ENCODE measurements at regions not wholly inside any gene's neighbourhood (a gene's known extent, or its start where the extent isn't known, plus 50 kb on each side); places are given as distances from the start of the nearest gene placed in this dataset.
"Not testable (repeated sequence)": the region's sequence is repeated elsewhere in the genome, so short reads cannot be mapped to it uniquely, and the experiment has no call there.

- H3K4me3 Mint-ChIP-seq (ENCODE audit: unreplicated experiment); H3K27ac Mint-ChIP-seq (ENCODE audit: unreplicated experiment); DNase-seq (ENCODE audit: low spot score); H3K4me1 Mint-ChIP-seq (ENCODE audit: unreplicated experiment); H3K9me3 Mint-ChIP-seq (ENCODE audit: unreplicated experiment); H3K36me3 Mint-ChIP-seq (ENCODE audit: low read depth, unreplicated experiment); H3K27me3 Mint-ChIP-seq (ENCODE audit: unreplicated experiment): not testable (repeated sequence)
Measured at GRCh38 chr11:94235772-94236171, 68.6 kb upstream of the IZUMO1R start.

- H3K9me3 Mint-ChIP-seq (ENCODE audit: unreplicated experiment); DNase-seq (ENCODE audit: low spot score); H3K36me3 Mint-ChIP-seq (ENCODE audit: low read depth, unreplicated experiment); H3K4me3 Mint-ChIP-seq (ENCODE audit: unreplicated experiment); H3K4me1 Mint-ChIP-seq (ENCODE audit: unreplicated experiment); H3K27me3 Mint-ChIP-seq (ENCODE audit: unreplicated experiment); H3K27ac Mint-ChIP-seq (ENCODE audit: unreplicated experiment): not testable (repeated sequence)
Measured at GRCh38 chr11:94236416-94236815, 68.0 kb upstream of the IZUMO1R start.

- H3K4me1 Mint-ChIP-seq (ENCODE audit: unreplicated experiment); H3K27ac Mint-ChIP-seq (ENCODE audit: unreplicated experiment); H3K4me3 Mint-ChIP-seq (ENCODE audit: unreplicated experiment); H3K9me3 Mint-ChIP-seq (ENCODE audit: unreplicated experiment); H3K27me3 Mint-ChIP-seq (ENCODE audit: unreplicated experiment); H3K36me3 Mint-ChIP-seq (ENCODE audit: low read depth, unreplicated experiment): not testable (repeated sequence)
- peak; percentile 14 for DNase-seq (ENCODE audit: low spot score)
Measured at GRCh38 chr11:94237447-94238153, 66.8 kb upstream of the IZUMO1R start.

- not testable (repeated sequence) for H3K27me3 Mint-ChIP-seq (ENCODE audit: unreplicated experiment); H3K9me3 Mint-ChIP-seq (ENCODE audit: unreplicated experiment); H3K36me3 Mint-ChIP-seq (ENCODE audit: low read depth, unreplicated experiment); H3K27ac Mint-ChIP-seq (ENCODE audit: unreplicated experiment); H3K4me3 Mint-ChIP-seq (ENCODE audit: unreplicated experiment); H3K4me1 Mint-ChIP-seq (ENCODE audit: unreplicated experiment)
- DNase-seq (ENCODE audit: low spot score), result peak; percentile 4
Measured at GRCh38 chr11:94238154-94238735, 66.1 kb upstream of the IZUMO1R start.

- DNase-seq (ENCODE audit: low spot score); H3K4me3 Mint-ChIP-seq (ENCODE audit: unreplicated experiment); H3K27me3 Mint-ChIP-seq (ENCODE audit: unreplicated experiment); H3K27ac Mint-ChIP-seq (ENCODE audit: unreplicated experiment); H3K36me3 Mint-ChIP-seq (ENCODE audit: low read depth, unreplicated experiment); H3K4me1 Mint-ChIP-seq (ENCODE audit: unreplicated experiment); H3K9me3 Mint-ChIP-seq (ENCODE audit: unreplicated experiment): not testable (repeated sequence)
Measured at GRCh38 chr11:94238774-94239173, 65.6 kb upstream of the IZUMO1R start.

GRCh38 chr11:94241896-94242295 is 62.5 kb upstream of the IZUMO1R start:
- Mint-ChIP-seq H3K4me1 (ENCODE audit: unreplicated experiment) (no peaks in the 10 kb centered on the region), H3K9me3 (ENCODE audit: unreplicated experiment) (no peaks in the 10 kb centered on the region), H3K36me3 (ENCODE audit: low read depth, unreplicated experiment) (no peaks in the 10 kb centered on the region), H3K27me3 (ENCODE audit: unreplicated experiment) (peaks cover 3% of the 10 kb centered on the region), H3K27ac (ENCODE audit: unreplicated experiment) (no peak overlapping the region), H3K4me3 (ENCODE audit: unreplicated experiment) (no peak overlapping the region)
- no peak for TF ChIP-seq CTCF (IDR thresholded peaks at IDR 0.05; ENCODE audit: unreplicated experiment)
- no peak for DNase-seq (ENCODE audit: low spot score)

GRCh38 chr11:94243571-94244515 is 60.5 kb upstream of the IZUMO1R start:
- DNase-seq (ENCODE audit: low spot score), result no peak
- Mint-ChIP-seq H3K36me3 (ENCODE audit: low read depth, unreplicated experiment) (no peaks in the 10 kb centered on the region), H3K27ac (ENCODE audit: unreplicated experiment) (no peak overlapping the region), H3K27me3 (ENCODE audit: unreplicated experiment) (peaks cover 3% of the 10 kb centered on the region), H3K4me1 (ENCODE audit: unreplicated experiment) (no peaks in the 10 kb centered on the region), H3K9me3 (ENCODE audit: unreplicated experiment) (no peaks in the 10 kb centered on the region), H3K4me3 (ENCODE audit: unreplicated experiment) (no peak overlapping the region)
- TF ChIP-seq CTCF (IDR thresholded peaks at IDR 0.05; ENCODE audit: unreplicated experiment), result no peak
